SK-N-SH (cell line): ENCODE measurements at regions not wholly inside any gene's neighbourhood (a gene's known extent, or its start where the extent isn't known, plus 50 kb on each side); places are given as distances from the start of the nearest gene placed in this dataset.

ENCODE experiments used
- CTCF ChIA-PET: fragments of 300-600, 350-600 bp; formaldehyde crosslinking; extraction: SDS; loops from one replicate; lab custom pipeline; 2021; lab: Yijun Ruan, JAX
- POLR2A ChIA-PET: fragments of 350-600 bp; sonication (Branson Sonifier 250); formaldehyde crosslinking; extraction: SDS; loops from one replicate; lab custom pipeline; 2020; ENCODE audit warnings: antibody characterized with exemption, inconsistent platforms; lab: Yijun Ruan, JAX
- DNase-seq: peaks from one replicate; pipeline ENCODE4 v3.0.0; 2012
- H2AFZ ChIP-seq: fragments of 200-600 bp; sonication (generic); 2 replicates; pipeline ENCODE4 v1.8.1; 2016; ENCODE audit warnings: antibody characterized with exemption, mild to moderate bottlenecking, low read depth
- H3F3A ChIP-seq: fragments of 200-600 bp; sonication (generic); replicated peaks from 2 replicates; pipeline ENCODE3; 2016; ENCODE audit warnings: antibody characterized with exemption, mild to moderate bottlenecking; ENCODE audit not compliant: insufficient read depth
- H3K27ac ChIP-seq, 2 experiments: fragments of 200-500 bp in 1 of 2; fragments of 200-600 bp in 1 of 2; sonication (Bioruptor generic) in 1 of 2; sonication (generic), shearing (Covaris generic) in 1 of 2; 2 replicates each; pipeline versions ENCODE4 v1.5.1 to v1.6.1; 2014 to 2016; ENCODE audit warnings: low read depth in 2 of 2, inconsistent platforms in 1 of 2, low read length in 1 of 2, mild to moderate bottlenecking in 1 of 2, mixed read lengths in 1 of 2
- H3K27me3 ChIP-seq: fragments of 200-600 bp; sonication (generic), shearing (Covaris generic); 2 replicates; pipeline ENCODE4 v1.6.1; 2016; ENCODE audit warnings: mixed run types; ENCODE audit not compliant: insufficient read depth
- H3K36me3 ChIP-seq, 2 experiments: fragments of 200-500 bp in 1 of 2; fragments of 200-600 bp in 1 of 2; sonication (Bioruptor generic) in 1 of 2; sonication (generic) in 1 of 2; replicated peaks in 1 of 2; 2 replicates each; pipeline versions ENCODE3 to v1.5.1; 2014 to 2016; ENCODE audit warnings: low read length in 1 of 2, mild to moderate bottlenecking in 1 of 2; ENCODE audit not compliant: insufficient read depth in 2 of 2, control insufficient read depth in 1 of 2
- H3K4me1 ChIP-seq, 2 experiments: fragments of 200-500 bp in 1 of 2; fragments of 200-600 bp in 1 of 2; sonication (Bioruptor generic) in 1 of 2; sonication (generic), shearing (Covaris generic) in 1 of 2; 2 replicates each; pipeline versions ENCODE4 v1.5.1 to v1.6.1; 2014 to 2016; ENCODE audit warnings: low read depth in 1 of 2, low read length in 1 of 2, mixed run types in 1 of 2; ENCODE audit not compliant: insufficient read depth in 2 of 2, control insufficient read depth in 1 of 2
- H3K4me2 ChIP-seq: fragments of 200-600 bp; sonication (generic), shearing (Covaris generic); 2 replicates; pipeline ENCODE4 v1.6.1; 2017; ENCODE audit warnings: mixed run types
- H3K4me3 ChIP-seq, 2 experiments: fragments of 200-500 bp in 1 of 2; fragments of 200-600 bp in 1 of 2; sonication (Bioruptor generic) in 1 of 2; sonication (generic), shearing (Covaris generic) in 1 of 2; 2 replicates each; pipeline versions ENCODE4 v1.5.1 to v1.8.1; 2014 to 2016; ENCODE audit warnings: low read depth in 2 of 2, inconsistent platforms in 1 of 2, low read length in 1 of 2, mild to moderate bottlenecking in 1 of 2, mixed read lengths in 1 of 2, moderate library complexity in 1 of 2
- H3K79me2 ChIP-seq: fragments of 200-600 bp; sonication (generic); 2 replicates; pipeline ENCODE4 v1.8.1; 2017; ENCODE audit warnings: mild to moderate bottlenecking; ENCODE audit not compliant: insufficient read depth
- H3K9ac ChIP-seq: fragments of 200-600 bp; sonication (generic); 2 replicates; pipeline ENCODE4 v1.6.1; 2017; ENCODE audit warnings: mixed run types
- H3K9me2 ChIP-seq: fragments of 200-600 bp; sonication (generic); 2 replicates; pipeline ENCODE4 v1.6.1; 2017; ENCODE audit warnings: mixed run types
- H3K9me3 ChIP-seq: fragments of 200-600 bp; sonication (generic); 2 replicates; pipeline ENCODE4 v1.6.1; 2017; ENCODE audit warnings: mixed run types, mild to moderate bottlenecking, moderate library complexity
- H4K20me1 ChIP-seq: fragments of 200-600 bp; sonication (generic); 2 replicates; pipeline ENCODE4 v1.6.1; 2017; ENCODE audit warnings: mild to moderate bottlenecking, mixed run types; ENCODE audit not compliant: insufficient read depth
- FOSL2 ChIP-seq: IDR thresholded peaks from 2 replicates; pipeline ENCODE4 v1.4.0; 2012; ENCODE audit warnings: low read depth, mild to moderate bottlenecking, moderate library complexity, borderline replicate concordance
- FOXJ3 ChIP-seq: sonication (generic); formaldehyde crosslinking; IDR thresholded peaks from 2 replicates; pipeline ENCODE4 v1.5.1; 2020; ENCODE audit warnings: mild to moderate bottlenecking, missing genetic modification reagents
- GATA2 ChIP-seq: sonication (generic); formaldehyde crosslinking; IDR thresholded peaks from 2 replicates; pipeline ENCODE4 v1.5.0; 2020; ENCODE audit warnings: mild to moderate bottlenecking, missing genetic modification reagents
- RFX5 ChIP-seq: IDR thresholded peaks from 2 replicates; pipeline ENCODE4 v1.6.1; 2012; ENCODE audit warnings: mild to moderate bottlenecking, improper control_type of control experiment, low read length
- RXRA ChIP-seq: IDR thresholded peaks from 2 replicates; pipeline ENCODE4 v1.4.0; 2012; ENCODE audit warnings: low read depth, mild to moderate bottlenecking, borderline replicate concordance
- SIN3A ChIP-seq: IDR thresholded peaks from 2 replicates; pipeline ENCODE4 v1.6.1; 2012; ENCODE audit warnings: low read depth, mild to moderate bottlenecking, low read length, moderate library complexity, borderline replicate concordance
- TCF12 ChIP-seq: IDR thresholded peaks from 2 replicates; pipeline ENCODE4 v1.4.0; 2012
- WGBS: methylation state at CpG from one replicate; pipeline ENCODE4 v1.1.6; 2017; ENCODE audit warnings: low lambda C conversion rate; 5-methylcytosine and 5-hydroxymethylcytosine counted together
- TF ChIP-seq, protein P1 (sequence below): IDR thresholded peaks from 2 replicates; pipeline ENCODE4 v1.6.1; 2012; ENCODE audit warnings: mild to moderate bottlenecking, low read depth, low read length, moderate library complexity

DNA sequence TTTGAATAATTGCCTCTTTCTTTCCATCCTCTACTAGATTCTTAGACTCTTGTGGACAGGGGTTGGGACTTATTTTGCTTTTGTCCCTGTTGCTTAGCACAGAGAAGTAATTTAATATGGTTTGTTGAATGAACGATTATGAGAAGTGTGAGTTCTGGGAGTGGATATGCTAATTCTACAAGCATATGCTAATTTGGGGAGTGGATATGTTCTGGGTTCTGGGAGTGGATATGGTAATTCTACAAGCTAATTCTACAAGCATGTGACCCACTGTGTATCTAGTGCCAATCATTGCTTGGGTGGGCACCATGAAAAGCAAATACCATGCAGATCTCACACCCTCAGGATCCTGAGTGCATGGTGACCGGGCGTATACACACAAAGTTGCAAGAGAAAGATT lies 181.8 kb upstream of the IL12B start (continued):
- TF ChIP-seq FOXJ3 (CRISPR knock-in tag) (no peak), SIN3A (no peak)
- TF ChIP-seq, protein P1, sequence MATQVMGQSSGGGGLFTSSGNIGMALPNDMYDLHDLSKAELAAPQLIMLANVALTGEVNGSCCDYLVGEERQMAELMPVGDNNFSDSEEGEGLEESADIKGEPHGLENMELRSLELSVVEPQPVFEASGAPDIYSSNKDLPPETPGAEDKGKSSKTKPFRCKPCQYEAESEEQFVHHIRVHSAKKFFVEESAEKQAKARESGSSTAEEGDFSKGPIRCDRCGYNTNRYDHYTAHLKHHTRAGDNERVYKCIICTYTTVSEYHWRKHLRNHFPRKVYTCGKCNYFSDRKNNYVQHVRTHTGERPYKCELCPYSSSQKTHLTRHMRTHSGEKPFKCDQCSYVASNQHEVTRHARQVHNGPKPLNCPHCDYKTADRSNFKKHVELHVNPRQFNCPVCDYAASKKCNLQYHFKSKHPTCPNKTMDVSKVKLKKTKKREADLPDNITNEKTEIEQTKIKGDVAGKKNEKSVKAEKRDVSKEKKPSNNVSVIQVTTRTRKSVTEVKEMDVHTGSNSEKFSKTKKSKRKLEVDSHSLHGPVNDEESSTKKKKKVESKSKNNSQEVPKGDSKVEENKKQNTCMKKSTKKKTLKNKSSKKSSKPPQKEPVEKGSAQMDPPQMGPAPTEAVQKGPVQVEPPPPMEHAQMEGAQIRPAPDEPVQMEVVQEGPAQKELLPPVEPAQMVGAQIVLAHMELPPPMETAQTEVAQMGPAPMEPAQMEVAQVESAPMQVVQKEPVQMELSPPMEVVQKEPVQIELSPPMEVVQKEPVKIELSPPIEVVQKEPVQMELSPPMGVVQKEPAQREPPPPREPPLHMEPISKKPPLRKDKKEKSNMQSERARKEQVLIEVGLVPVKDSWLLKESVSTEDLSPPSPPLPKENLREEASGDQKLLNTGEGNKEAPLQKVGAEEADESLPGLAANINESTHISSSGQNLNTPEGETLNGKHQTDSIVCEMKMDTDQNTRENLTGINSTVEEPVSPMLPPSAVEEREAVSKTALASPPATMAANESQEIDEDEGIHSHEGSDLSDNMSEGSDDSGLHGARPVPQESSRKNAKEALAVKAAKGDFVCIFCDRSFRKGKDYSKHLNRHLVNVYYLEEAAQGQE = no peak

DNA sequence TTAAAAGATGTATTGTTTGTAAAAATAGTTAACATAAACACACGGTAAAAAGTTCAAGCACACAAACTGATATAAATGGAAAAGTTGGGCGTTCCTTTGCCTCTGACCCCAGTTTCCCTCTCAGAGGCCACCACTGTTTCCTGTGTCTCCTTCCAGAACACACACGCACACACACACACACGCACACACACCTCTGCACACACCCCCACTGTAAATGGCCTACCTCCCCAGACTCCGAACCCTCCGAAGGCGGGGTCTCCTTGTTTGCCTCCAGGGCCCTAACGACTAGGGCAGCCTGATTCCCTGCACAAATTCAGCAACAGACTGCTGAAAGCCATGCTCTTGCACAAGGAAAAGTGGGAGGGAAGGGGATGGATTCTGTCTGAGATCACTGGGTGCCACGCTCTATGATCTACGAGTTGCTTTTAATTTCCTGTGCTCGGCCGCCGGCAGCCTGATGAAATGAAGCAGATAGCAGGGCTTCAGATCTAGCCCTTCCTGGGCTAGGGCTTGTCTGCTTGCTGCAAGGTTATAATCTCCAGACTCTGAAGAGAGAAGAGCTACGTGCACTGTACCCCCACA lies 184.0 kb upstream of the IL12B start:
- Histone ChIP-seq H3K4me1 (peaks cover 0 to 4% of the 10 kb centered on the region in 2 experiments; a peak in 3 of 4 replicates), H3F3A (peaks cover 3% of the 10 kb centered on the region), H3K4me2 (no peak overlapping the region), H3K4me3 (no peak overlapping the region), H2AFZ (no peak overlapping the region), H3K9me2 (no peaks in the 10 kb centered on the region), H3K9me3 (no peaks in the 10 kb centered on the region), H3K27me3 (no peaks in the 10 kb centered on the region), H3K79me2 (no peaks in the 10 kb centered on the region), H3K36me3 (no peaks in the 10 kb centered on the region), H3K27ac (no peak overlapping the region), H3K9ac (no peak overlapping the region), H4K20me1 (no peaks in the 10 kb centered on the region)
- no peak for TF ChIP-seq TCF12
- TF ChIP-seq GATA2 = 0 out of 2 replicates have a peak, but pooled peaks have one; percentile 40
- TF ChIP-seq RXRA = no peak
- POLR2A ChIA-PET = no interaction called here
- DNase-seq = peak; percentile 33
- CTCF ChIA-PET = interaction anchor here (1.3 kb wide), 1 partner anchor 258 kb away, joined by 3 read pairs; no protein-coding TSS in a partner anchor
- WGBS = 77% methylated on average over 13 of the region's 14 CpGs

DNA sequence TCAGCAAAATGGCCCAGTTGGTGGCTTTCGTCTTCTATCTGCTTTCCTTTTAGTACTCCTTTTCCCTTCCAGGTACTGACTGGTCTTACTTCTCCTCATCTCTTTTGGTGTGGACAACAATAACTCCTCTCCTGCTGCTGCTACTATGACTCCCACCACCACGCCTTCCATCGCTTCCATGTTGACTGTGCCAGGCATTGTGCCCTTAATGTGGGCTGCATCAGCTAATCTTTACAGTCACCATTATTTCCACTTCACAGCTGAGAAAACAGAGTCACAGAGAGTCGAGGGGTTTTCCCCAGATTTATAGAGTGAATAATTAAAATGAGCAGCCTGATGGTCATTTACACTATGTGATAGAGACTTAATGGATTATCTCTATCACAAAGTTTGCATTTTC lies 184.9 kb upstream of the IL12B start:
- no peak for DNase-seq
- ChIA-PET CTCF (interaction anchor here (1.3 kb wide), 1 partner anchor 259 kb away, joined by 3 read pairs; no protein-coding TSS in a partner anchor), POLR2A (no interaction called here)
- Histone ChIP-seq H3K9me3 (no peaks in the 10 kb centered on the region), H4K20me1 (no peaks in the 10 kb centered on the region), H3K4me3 (no peak overlapping the region), H3K4me1 (peaks cover 0 to 4% of the 10 kb centered on the region in 2 experiments; a peak in 3 of 4 replicates), H3K9me2 (no peaks in the 10 kb centered on the region), H2AFZ (no peak overlapping the region), H3K4me2 (no peak overlapping the region), H3K27ac (no peak overlapping the region), H3K27me3 (no peaks in the 10 kb centered on the region), H3F3A (peaks cover 3% of the 10 kb centered on the region), H3K79me2 (no peaks in the 10 kb centered on the region), H3K36me3 (no peaks in the 10 kb centered on the region), H3K9ac (no peak overlapping the region)
- TF ChIP-seq RFX5 (no peak), FOSL2 (no peak)
- TF ChIP-seq, protein P1 = no peak
- 88% methylated on average over 4 of the region's 4 CpGs for WGBS
